PC-3 (cell line): ENCODE measurements at regions not wholly inside any gene's neighbourhood (a gene's known extent, or its start where the extent isn't known, plus 50 kb on each side); places are given as distances from the start of the nearest gene placed in this dataset.

Experiments
- CTCF ChIP-seq: fragments of 300-600 bp; sonication (generic); conservative IDR thresholded peaks from 2 replicates; pipeline ENCODE4 v1.5.1; 2017; ENCODE audit warnings: antibody characterized with exemption, low read depth, mild to moderate bottlenecking, low read length
- EZH2 ChIP-seq: fragments of 300-600 bp; sonication (generic); IDR thresholded peaks from one replicate; pipeline ENCODE4 v1.6.1; 2017; ENCODE audit warnings: antibody characterized with exemption, mild to moderate bottlenecking, low read length; ENCODE audit not compliant: unreplicated experiment
- EZH2phosphoT487 ChIP-seq: fragments of 300-600 bp; sonication (generic); IDR thresholded peaks from 2 replicates; pipeline ENCODE4 v1.6.1; 2018; ENCODE audit warnings: mild to moderate bottlenecking, antibody characterized with exemption, low read length, borderline replicate concordance

- TF ChIP-seq CTCF (no peak), EZH2phosphoT487 (no peak), EZH2 (no peak)
Measured at GRCh38 chr2:122389694-122390093, 634.2 kb downstream of the TSN start.
